ENCODE measurements at regions not wholly inside any gene's neighbourhood (a gene's known extent, or its start where the extent isn't known, plus 50 kb on each side); places are given as distances from the start of the nearest gene placed in this dataset.

- Mint-ChIP-seq H3K4me1 (no peaks in the 10 kb centered on the region), H3K36me3 (ENCODE audit: low read depth) (no peaks in the 10 kb centered on the region), H3K27ac (no peak overlapping the region), H3K4me3 (no peak overlapping the region), H3K9me3 (peaks cover 2% of the 10 kb centered on the region), H3K27me3 (ENCODE audit: low read depth) (peaks cover 5% of the 10 kb centered on the region)
- TF ChIP-seq CTCF (IDR thresholded peaks at IDR 0.05; ENCODE audit: unreplicated experiment in 3 of 3): no peak
These were observed 74.2 kb upstream of the HECW1 start for GRCh38 chr7:43038254-43038653.

- peaks cover 2% of the 10 kb centered on the region for H3K9me3 Mint-ChIP-seq
- H3K4me3 Mint-ChIP-seq: no peak overlapping the region
These were observed 73.1 kb upstream of the HECW1 start for GRCh38 chr7:43039346-43039745.

GRCh38 chr7:43040461-43040860, 72.0 kb upstream of the HECW1 start:
- H3K4me1 Mint-ChIP-seq: no peaks in the 10 kb centered on the region

More at GRCh38 chr7:43039346-43039745, 73.1 kb upstream of the HECW1 start:
- Mint-ChIP-seq H3K27ac (no peak overlapping the region), H3K36me3 (ENCODE audit: low read depth) (no peaks in the 10 kb centered on the region), H3K27me3 (ENCODE audit: low read depth) (peaks cover 5% of the 10 kb centered on the region), H3K4me1 (no peaks in the 10 kb centered on the region)
- no peak for TF ChIP-seq CTCF (IDR thresholded peaks at IDR 0.05; ENCODE audit: unreplicated experiment in 3 of 3)

GRCh38 chr7:43041105-43041504, 71.3 kb upstream of the HECW1 start:
- H3K36me3 Mint-ChIP-seq (ENCODE audit: low read depth): no peaks in the 10 kb centered on the region
- H3K27me3 Mint-ChIP-seq (ENCODE audit: low read depth): peaks cover 5% of the 10 kb centered on the region

More at GRCh38 chr7:43040461-43040860, 72.0 kb upstream of the HECW1 start:
- TF ChIP-seq CTCF (IDR thresholded peaks at IDR 0.05; ENCODE audit: unreplicated experiment in 3 of 3): no peak
- Mint-ChIP-seq H3K4me3 (no peak overlapping the region), H3K9me3 (peaks cover 2% of the 10 kb centered on the region), H3K27ac (no peak overlapping the region), H3K36me3 (ENCODE audit: low read depth) (no peaks in the 10 kb centered on the region), H3K27me3 (ENCODE audit: low read depth) (peaks cover 5% of the 10 kb centered on the region)

GRCh38 chr7:43041724-43042123, 70.7 kb upstream of the HECW1 start:
- Mint-ChIP-seq H3K36me3 (ENCODE audit: low read depth) (no peaks in the 10 kb centered on the region), H3K4me1 (no peaks in the 10 kb centered on the region), H3K27me3 (ENCODE audit: low read depth) (peaks cover 5% of the 10 kb centered on the region), H3K4me3 (no peak overlapping the region), H3K27ac (no peak overlapping the region), H3K9me3 (peaks cover 1% of the 10 kb centered on the region)
- no peak for TF ChIP-seq CTCF (IDR thresholded peaks at IDR 0.05; ENCODE audit: unreplicated experiment in 3 of 3)

More at GRCh38 chr7:43041105-43041504, 71.3 kb upstream of the HECW1 start:
- Mint-ChIP-seq H3K4me3 (no peak overlapping the region), H3K27ac (no peak overlapping the region), H3K4me1 (no peaks in the 10 kb centered on the region), H3K9me3 (peaks cover 2% of the 10 kb centered on the region)
- TF ChIP-seq CTCF (IDR thresholded peaks at IDR 0.05; ENCODE audit: unreplicated experiment in 3 of 3): no peak

- H3K27ac Mint-ChIP-seq: no peak overlapping the region
- no peaks in the 10 kb centered on the region for H3K9me3 Mint-ChIP-seq
- no peaks in the 10 kb centered on the region for H3K36me3 Mint-ChIP-seq (ENCODE audit: low read depth)
- no peaks in the 10 kb centered on the region for H3K4me1 Mint-ChIP-seq
- no peak overlapping the region for H3K4me3 Mint-ChIP-seq
- peaks cover 5% of the 10 kb centered on the region for H3K27me3 Mint-ChIP-seq (ENCODE audit: low read depth)
- no peak for TF ChIP-seq CTCF (IDR thresholded peaks at IDR 0.05; ENCODE audit: unreplicated experiment in 3 of 3)
These were observed 70.1 kb upstream of the HECW1 start for GRCh38 chr7:43042302-43042701.
